Vagina (tissue), 2 donors: ENCODE measurements at regions not wholly inside any gene's neighbourhood (a gene's known extent, or its start where the extent isn't known, plus 50 kb on each side); places are given as distances from the start of the nearest gene placed in this dataset.

Source experiments
- CTCF ChIP-seq, 3 experiments: fragments of 450-650 bp in 2 of 3; fragments of 200-600 bp in 1 of 3; sonication (generic) in 1 of 3; IDR thresholded peaks; one replicate each; pipeline ENCODE4 v1.5.1; 2017 to 2019; ENCODE audit warnings: antibody characterized with exemption in 3 of 3, mild to moderate bottlenecking in 2 of 3, moderate library complexity in 2 of 3
- POLR2A ChIP-seq, 2 donors: fragments of 450-650 bp; IDR thresholded peaks; one replicate each; pipeline ENCODE4 v1.6.1; 2017; ENCODE audit warnings: antibody characterized with exemption in 2 of 2, mild to moderate bottlenecking in 2 of 2, moderate library complexity in 2 of 2
- POLR2AphosphoS5 ChIP-seq, 2 donors: sonication (generic); formaldehyde crosslinking; IDR thresholded peaks; one replicate each; pipeline ENCODE4 v1.9.0; 2017; ENCODE audit warnings: antibody characterized with exemption in 2 of 2, mild to moderate bottlenecking in 2 of 2, low read depth in 1 of 2; ENCODE audit not compliant: insufficient read depth in 1 of 2

GRCh38 chr10:125284875-125285597, 124.7 kb upstream of the CTBP2 start:
- no peak for TF ChIP-seq POLR2AphosphoS5 (IDR thresholded peaks at IDR 0.05; ENCODE audit: insufficient read depth in 1 of 2, low read depth in 1 of 2)
- no peak for TF ChIP-seq CTCF (IDR thresholded peaks at IDR 0.05)
- no peak for TF ChIP-seq POLR2A (IDR thresholded peaks at IDR 0.05)
